HepG2 (cell line): ENCODE measurements at regions not wholly inside any gene's neighbourhood (a gene's known extent, or its start where the extent isn't known, plus 50 kb on each side); places are given as distances from the start of the nearest gene placed in this dataset.
A peak's percentile ranks its signal among the peaks of the same experiment; 100 is the strongest.

Experiments used
- BCL6 ChIP-seq: IDR thresholded peaks from 2 replicates; pipeline ENCODE4 v1.6.1; 2016; ENCODE audit warnings: missing genetic modification reagents, missing compliant biosample characterization
- CSRNP2 ChIP-seq: sonication (generic); formaldehyde crosslinking; conservative IDR thresholded peaks from 2 replicates; pipeline ENCODE4 v1.8.0; 2022; ENCODE audit warnings: low read depth, missing genetic modification reagents
- FOXA1 ChIP-seq, 2 experiments: fragments of 450-650 bp in 1 of 2; sonication (generic) in 1 of 2; formaldehyde crosslinking in 1 of 2; IDR thresholded peaks; 2 replicates each; pipeline versions ENCODE4 v1.4.0 to v1.6.1; 2016 to 2020; ENCODE audit warnings: missing genetic modification reagents in 1 of 2
- FOXA3 ChIP-seq: IDR thresholded peaks from 2 replicates; pipeline ENCODE4 v1.6.1; 2016; ENCODE audit warnings: missing genetic modification reagents, missing compliant biosample characterization
- FOXJ3 ChIP-seq: sonication (generic); formaldehyde crosslinking; IDR thresholded peaks from 2 replicates; pipeline ENCODE4 v1.4.0; 2020; ENCODE audit warnings: missing genetic modification reagents, mild to moderate bottlenecking, borderline replicate concordance
- ISL2 ChIP-seq: sonication (generic); formaldehyde crosslinking; IDR thresholded peaks from 2 replicates; pipeline ENCODE4 v1.5.0; 2020; ENCODE audit warnings: missing genetic modification reagents
- PLRG1 ChIP-seq: fragments of 450-650 bp; conservative IDR thresholded peaks from 2 replicates; pipeline ENCODE4 v1.6.1; 2016
- SP140L ChIP-seq: sonication (generic); formaldehyde crosslinking; IDR thresholded peaks from 2 replicates; pipeline ENCODE4 v1.4.0; 2020; ENCODE audit warnings: missing genetic modification reagents, borderline replicate concordance
- ZNF709 ChIP-seq: sonication (generic); formaldehyde crosslinking; IDR thresholded peaks from 2 replicates; pipeline ENCODE4 v1.5.0; 2020; ENCODE audit warnings: mild to moderate bottlenecking, missing genetic modification reagents
- ZSCAN25 ChIP-seq: sonication (generic); formaldehyde crosslinking; IDR thresholded peaks from 2 replicates; pipeline ENCODE4 v1.8.0; 2022; ENCODE audit warnings: mild to moderate bottlenecking, missing genetic modification reagents
- ZSCAN29 ChIP-seq: sonication (generic); formaldehyde crosslinking; conservative IDR thresholded peaks from 2 replicates; pipeline ENCODE4 v1.4.0; 2020; ENCODE audit warnings: mild to moderate bottlenecking, missing genetic modification reagents
- TF ChIP-seq, protein P1 (sequence below): sonication (generic); formaldehyde crosslinking; conservative IDR thresholded peaks from 2 replicates; pipeline ENCODE4 v1.8.0; 2022; ENCODE audit warnings: missing genetic modification reagents
- TF ChIP-seq, protein P2 (sequence below): sonication (generic); formaldehyde crosslinking; IDR thresholded peaks from 2 replicates; pipeline ENCODE4 v1.4.0; 2020; ENCODE audit warnings: missing genetic modification reagents, borderline replicate concordance
- TF ChIP-seq, protein P3 (sequence below): IDR thresholded peaks from 2 replicates; pipeline ENCODE4 v1.6.1; 2016; ENCODE audit warnings: low read depth
- TF ChIP-seq, protein P4 (sequence below): sonication (generic); formaldehyde crosslinking; IDR thresholded peaks from 2 replicates; pipeline ENCODE4 v1.5.0; 2020; ENCODE audit warnings: missing genetic modification reagents

DNA sequence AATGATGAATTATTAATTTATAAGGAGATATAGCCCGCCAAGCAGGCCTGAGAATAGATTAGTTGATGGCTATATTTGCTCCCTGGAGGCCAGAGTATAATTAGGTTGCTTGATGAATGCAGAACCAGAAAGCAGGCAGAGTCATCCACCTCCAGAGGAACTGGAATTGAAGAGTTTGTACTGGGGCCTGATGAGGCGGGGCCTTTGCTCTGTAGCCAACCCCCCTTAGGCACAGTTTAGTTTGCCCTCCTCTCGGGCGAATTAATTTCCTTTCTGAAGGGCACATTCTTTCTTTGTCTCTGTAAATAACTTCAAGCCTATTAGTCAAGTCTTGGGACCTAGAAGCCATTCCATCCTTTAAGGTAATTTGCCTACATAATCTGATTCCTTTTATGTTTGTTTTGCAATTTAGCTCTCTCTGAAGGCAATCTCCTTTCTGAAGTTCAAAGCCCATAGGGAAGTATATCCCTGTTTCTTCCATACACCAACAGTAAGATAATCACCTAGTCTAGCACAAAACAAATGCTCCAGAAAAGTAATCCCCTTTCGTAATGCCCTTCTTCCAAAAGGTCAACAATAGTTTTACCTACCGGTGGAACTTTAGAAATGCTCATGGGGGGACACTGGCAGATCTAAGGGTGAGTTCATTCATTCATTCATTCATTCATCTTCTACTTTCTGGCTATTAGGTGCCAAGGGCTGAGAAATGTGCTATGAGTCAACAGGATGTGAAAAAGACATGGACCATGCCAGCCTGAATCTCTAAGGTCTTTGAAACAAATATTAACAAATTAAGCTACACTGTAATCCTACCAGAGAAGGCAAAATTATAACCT is 84.8 kb upstream of the NUDT4 start (continued):
- TF ChIP-seq, protein P1, sequence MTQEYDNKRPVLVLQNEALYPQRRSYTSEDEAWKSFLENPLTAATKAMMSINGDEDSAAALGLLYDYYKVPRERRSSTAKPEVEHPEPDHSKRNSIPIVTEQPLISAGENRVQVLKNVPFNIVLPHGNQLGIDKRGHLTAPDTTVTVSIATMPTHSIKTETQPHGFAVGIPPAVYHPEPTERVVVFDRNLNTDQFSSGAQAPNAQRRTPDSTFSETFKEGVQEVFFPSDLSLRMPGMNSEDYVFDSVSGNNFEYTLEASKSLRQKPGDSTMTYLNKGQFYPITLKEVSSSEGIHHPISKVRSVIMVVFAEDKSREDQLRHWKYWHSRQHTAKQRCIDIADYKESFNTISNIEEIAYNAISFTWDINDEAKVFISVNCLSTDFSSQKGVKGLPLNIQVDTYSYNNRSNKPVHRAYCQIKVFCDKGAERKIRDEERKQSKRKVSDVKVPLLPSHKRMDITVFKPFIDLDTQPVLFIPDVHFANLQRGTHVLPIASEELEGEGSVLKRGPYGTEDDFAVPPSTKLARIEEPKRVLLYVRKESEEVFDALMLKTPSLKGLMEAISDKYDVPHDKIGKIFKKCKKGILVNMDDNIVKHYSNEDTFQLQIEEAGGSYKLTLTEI (CRISPR knock-in tag) = no peak
- TF ChIP-seq SP140L (no peak), ISL2 (CRISPR knock-in tag) (peak; percentile 54), FOXA1 (IDR thresholded peaks at IDR 0.05) (no peak), FOXA1 (CRISPR knock-in tag; IDR thresholded peaks at IDR 0.05) (peak; percentile 23; the same call in 1 of the 2 replicates), ZNF709 (CRISPR knock-in tag) (no peak), FOXA3 (CRISPR knock-in tag) (no peak), CSRNP2 (no peak), FOXJ3 (CRISPR knock-in tag) (0 out of 2 replicates have a peak, but pooled peaks have one; percentile 26), ZSCAN29 (no peak), PLRG1 (no peak), BCL6 (CRISPR knock-in tag) (peak; percentile 18; the same call in 1 of the 2 replicates), ZSCAN25 (CRISPR knock-in tag) (no peak)
- TF ChIP-seq, protein P2, sequence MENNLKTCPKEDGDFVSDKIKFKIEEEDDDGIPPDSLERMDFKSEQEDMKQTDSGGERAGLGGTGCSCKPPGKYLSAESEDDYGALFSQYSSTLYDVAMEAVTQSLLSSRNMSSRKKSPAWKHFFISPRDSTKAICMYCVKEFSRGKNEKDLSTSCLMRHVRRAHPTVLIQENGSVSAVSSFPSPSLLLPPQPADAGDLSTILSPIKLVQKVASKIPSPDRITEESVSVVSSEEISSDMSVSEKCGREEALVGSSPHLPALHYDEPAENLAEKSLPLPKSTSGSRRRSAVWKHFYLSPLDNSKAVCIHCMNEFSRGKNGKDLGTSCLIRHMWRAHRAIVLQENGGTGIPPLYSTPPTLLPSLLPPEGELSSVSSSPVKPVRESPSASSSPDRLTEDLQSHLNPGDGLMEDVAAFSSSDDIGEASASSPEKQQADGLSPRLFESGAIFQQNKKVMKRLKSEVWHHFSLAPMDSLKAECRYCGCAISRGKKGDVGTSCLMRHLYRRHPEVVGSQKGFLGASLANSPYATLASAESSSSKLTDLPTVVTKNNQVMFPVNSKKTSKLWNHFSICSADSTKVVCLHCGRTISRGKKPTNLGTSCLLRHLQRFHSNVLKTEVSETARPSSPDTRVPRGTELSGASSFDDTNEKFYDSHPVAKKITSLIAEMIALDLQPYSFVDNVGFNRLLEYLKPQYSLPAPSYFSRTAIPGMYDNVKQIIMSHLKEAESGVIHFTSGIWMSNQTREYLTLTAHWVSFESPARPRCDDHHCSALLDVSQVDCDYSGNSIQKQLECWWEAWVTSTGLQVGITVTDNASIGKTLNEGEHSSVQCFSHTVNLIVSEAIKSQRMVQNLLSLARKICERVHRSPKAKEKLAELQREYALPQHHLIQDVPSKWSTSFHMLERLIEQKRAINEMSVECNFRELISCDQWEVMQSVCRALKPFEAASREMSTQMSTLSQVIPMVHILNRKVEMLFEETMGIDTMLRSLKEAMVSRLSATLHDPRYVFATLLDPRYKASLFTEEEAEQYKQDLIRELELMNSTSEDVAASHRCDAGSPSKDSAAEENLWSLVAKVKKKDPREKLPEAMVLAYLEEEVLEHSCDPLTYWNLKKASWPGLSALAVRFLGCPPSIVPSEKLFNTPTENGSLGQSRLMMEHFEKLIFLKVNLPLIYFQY (CRISPR knock-in tag) = no peak
- TF ChIP-seq, protein P3, sequence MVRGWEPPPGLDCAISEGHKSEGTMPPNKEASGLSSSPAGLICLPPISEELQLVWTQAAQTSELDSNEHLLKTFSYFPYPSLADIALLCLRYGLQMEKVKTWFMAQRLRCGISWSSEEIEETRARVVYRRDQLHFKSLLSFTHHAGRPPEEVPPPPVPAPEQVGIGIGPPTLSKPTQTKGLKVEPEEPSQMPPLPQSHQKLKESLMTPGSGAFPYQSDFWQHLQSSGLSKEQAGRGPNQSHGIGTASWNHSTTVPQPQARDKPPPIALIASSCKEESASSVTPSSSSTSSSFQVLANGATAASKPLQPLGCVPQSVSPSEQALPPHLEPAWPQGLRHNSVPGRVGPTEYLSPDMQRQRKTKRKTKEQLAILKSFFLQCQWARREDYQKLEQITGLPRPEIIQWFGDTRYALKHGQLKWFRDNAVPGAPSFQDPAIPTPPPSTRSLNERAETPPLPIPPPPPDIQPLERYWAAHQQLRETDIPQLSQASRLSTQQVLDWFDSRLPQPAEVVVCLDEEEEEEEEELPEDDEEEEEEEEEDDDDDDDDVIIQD (CRISPR knock-in tag) = no peak
- TF ChIP-seq, protein P4, sequence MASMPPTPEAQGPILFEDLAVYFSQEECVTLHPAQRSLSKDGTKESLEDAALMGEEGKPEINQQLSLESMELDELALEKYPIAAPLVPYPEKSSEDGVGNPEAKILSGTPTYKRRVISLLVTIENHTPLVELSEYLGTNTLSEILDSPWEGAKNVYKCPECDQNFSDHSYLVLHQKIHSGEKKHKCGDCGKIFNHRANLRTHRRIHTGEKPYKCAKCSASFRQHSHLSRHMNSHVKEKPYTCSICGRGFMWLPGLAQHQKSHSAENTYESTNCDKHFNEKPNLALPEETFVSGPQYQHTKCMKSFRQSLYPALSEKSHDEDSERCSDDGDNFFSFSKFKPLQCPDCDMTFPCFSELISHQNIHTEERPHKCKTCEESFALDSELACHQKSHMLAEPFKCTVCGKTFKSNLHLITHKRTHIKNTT = no peak
